WERI-Rb-1 (cell line): ENCODE measurements at regions not wholly inside any gene's neighbourhood (a gene's known extent, or its start where the extent isn't known, plus 50 kb on each side); places are given as distances from the start of the nearest gene placed in this dataset.

Source experiments
- DNase-seq: peaks from one replicate; pipeline ENCODE4 v3.0.0-alpha.2; 2020
- H3K27ac ChIP-seq: fragments of 250-450 bp; sonication (Bioruptor Pico); 2 replicates; pipeline ENCODE4 v1.5.1; 2020; ENCODE audit warnings: mild to moderate bottlenecking, moderate library complexity
- H3K27me3 ChIP-seq: fragments of 250-450 bp; sonication (Bioruptor Pico); 2 replicates; pipeline ENCODE4 v1.5.1; 2021; ENCODE audit warnings: mild to moderate bottlenecking, low read depth, moderate library complexity; ENCODE audit not compliant: insufficient read depth, severe bottlenecking
- H3K36me3 ChIP-seq: fragments of 250-450 bp; sonication (Bioruptor Pico); 2 replicates; pipeline ENCODE4 v1.5.1; 2020; ENCODE audit warnings: mild to moderate bottlenecking, moderate library complexity
- H3K4me3 ChIP-seq: 2 replicates; pipeline ENCODE4 v1.5.1; 2011; ENCODE audit warnings: low read depth, mild to moderate bottlenecking, control low read depth, low read length
- H3K9me3 ChIP-seq: fragments of 250-450 bp; sonication (Bioruptor Pico); 2 replicates; pipeline ENCODE4 v1.5.1; 2021; ENCODE audit warnings: mild to moderate bottlenecking, moderate library complexity; ENCODE audit not compliant: severe bottlenecking
- CTCF ChIP-seq: IDR thresholded peaks from 2 replicates; pipeline ENCODE4 v1.5.1; 2011; ENCODE audit warnings: low read depth, mild to moderate bottlenecking, control low read depth, inconsistent platforms, low read length

GRCh38 chr1:87785386-87785785 lies 456.7 kb downstream of the LMO4 start:
- Histone ChIP-seq H3K36me3 (no peaks in the 10 kb centered on the region), H3K27me3 (no peaks in the 10 kb centered on the region), H3K4me3 (no peak overlapping the region), H3K27ac (no peak overlapping the region), H3K9me3 (no peaks in the 10 kb centered on the region)
- no peak for TF ChIP-seq CTCF
- no peak for DNase-seq

- Histone ChIP-seq H3K27ac (no peak overlapping the region), H3K27me3 (no peaks in the 10 kb centered on the region), H3K36me3 (no peaks in the 10 kb centered on the region), H3K9me3 (no peaks in the 10 kb centered on the region), H3K4me3 (no peak overlapping the region)
- DNase-seq, result no peak
- no peak for TF ChIP-seq CTCF
Measured at GRCh38 chr1:87786229-87786628, 457.5 kb downstream of the LMO4 start.

- no peak for DNase-seq
- Histone ChIP-seq H3K36me3 (no peaks in the 10 kb centered on the region), H3K27me3 (no peaks in the 10 kb centered on the region), H3K27ac (no peak overlapping the region), H3K9me3 (no peaks in the 10 kb centered on the region), H3K4me3 (no peak overlapping the region)
- no peak for TF ChIP-seq CTCF
Measured at GRCh38 chr1:87786861-87787545, 458.3 kb downstream of the LMO4 start.

GRCh38 chr1:87787551-87787950 lies 458.9 kb downstream of the LMO4 start:
- DNase-seq, result no peak
- no peak overlapping the region for H3K27ac ChIP-seq
- H3K36me3 ChIP-seq, result no peaks in the 10 kb centered on the region
- no peaks in the 10 kb centered on the region for H3K9me3 ChIP-seq
- H3K4me3 ChIP-seq, result no peak overlapping the region
- H3K27me3 ChIP-seq, result no peaks in the 10 kb centered on the region
- peak; percentile 23 for TF ChIP-seq CTCF

GRCh38 chr1:87790756-87791155 lies 462.1 kb downstream of the LMO4 start:
- no peaks in the 10 kb centered on the region for H3K27me3 ChIP-seq
- H3K36me3 ChIP-seq, result no peaks in the 10 kb centered on the region
- H3K27ac ChIP-seq, result no peak overlapping the region
- no peak for TF ChIP-seq CTCF
- DNase-seq, result no peak
- H3K9me3 ChIP-seq, result no peaks in the 10 kb centered on the region
- H3K4me3 ChIP-seq, result no peak overlapping the region
